Liver (tissue), 8 donors: ENCODE measurements at regions not wholly inside any gene's neighbourhood (a gene's known extent, or its start where the extent isn't known, plus 50 kb on each side); places are given as distances from the start of the nearest gene placed in this dataset.

Experiments used
- DNase-seq: peaks from one replicate; pipeline ENCODE4 v3.0.0-alpha.2; 2017; ENCODE audit warnings: low spot score
- H3K27ac ChIP-seq, 2 donors: one replicate each; pipeline ENCODE4 v1.7.0; 2013; ENCODE audit warnings: inconsistent platforms in 2 of 2, low read length in 2 of 2, control low read depth in 1 of 2, low read depth in 1 of 2, mild to moderate bottlenecking in 1 of 2
- H3K27me3 ChIP-seq, 4 donors: one replicate each; pipeline versions ENCODE4 v1.6.1 to v1.7.0; 2013; ENCODE audit warnings: low read length in 3 of 4, inconsistent platforms in 1 of 4, mild to moderate bottlenecking in 1 of 4, moderate library complexity in 1 of 4; ENCODE audit not compliant: control insufficient read depth in 4 of 4, insufficient read depth in 4 of 4
- H3K36me3 ChIP-seq, 4 donors: one replicate each; pipeline versions ENCODE4 v1.6.1 to v1.7.0; 2013; ENCODE audit warnings: low read length in 3 of 4, mild to moderate bottlenecking in 3 of 4, low read depth in 1 of 4, moderate library complexity in 1 of 4; ENCODE audit not compliant: control insufficient read depth in 4 of 4, insufficient read depth in 3 of 4
- H3K4me1 ChIP-seq, 4 donors: one replicate each; pipeline versions ENCODE4 v1.6.1 to v1.7.0; 2013; ENCODE audit warnings: low read length in 3 of 4, mild to moderate bottlenecking in 3 of 4, moderate library complexity in 1 of 4; ENCODE audit not compliant: control insufficient read depth in 4 of 4, insufficient read depth in 4 of 4
- H3K4me3 ChIP-seq, 3 donors: one replicate each; pipeline versions ENCODE4 v1.6.1 to v1.7.0; 2013; ENCODE audit warnings: low read length in 3 of 3, control low read depth in 1 of 3, low read depth in 1 of 3, mild to moderate bottlenecking in 1 of 3
- H3K9ac ChIP-seq, 2 donors: one replicate each; pipeline ENCODE4 v1.7.0; 2013; ENCODE audit warnings: low read length in 2 of 2, mild to moderate bottlenecking in 2 of 2, moderate library complexity in 2 of 2, control low read depth in 1 of 2, low read depth in 1 of 2
- H3K9me3 ChIP-seq, 4 donors: one replicate each; pipeline versions ENCODE4 v1.6.1 to v1.7.0; 2013; ENCODE audit warnings: low read length in 3 of 4; ENCODE audit not compliant: control insufficient read depth in 4 of 4
- EGR1 ChIP-seq, 2 donors: IDR thresholded peaks; 2 replicates each; pipeline ENCODE4 v1.6.1; 2016 to 2018; ENCODE audit warnings: antibody characterized with exemption in 2 of 2, low read depth in 2 of 2
- FOXA1 ChIP-seq: IDR thresholded peaks from 2 replicates; pipeline ENCODE4 v1.6.1; 2016; ENCODE audit warnings: antibody characterized with exemption
- GABPA ChIP-seq, 2 donors: IDR thresholded peaks in 1 of 2; conservative IDR thresholded peaks in 1 of 2; 2 replicates each; pipeline ENCODE4 v1.6.1; 2016; ENCODE audit warnings: antibody characterized with exemption in 2 of 2, mild to moderate bottlenecking in 1 of 2, moderate library complexity in 1 of 2
- HNF4A ChIP-seq, 2 donors: conservative IDR thresholded peaks; 2 replicates each; pipeline ENCODE4 v1.6.1; 2016; ENCODE audit warnings: antibody characterized with exemption in 2 of 2, mild to moderate bottlenecking in 2 of 2
- HNF4G ChIP-seq: IDR thresholded peaks from 2 replicates; pipeline ENCODE4 v1.6.1; 2016; ENCODE audit warnings: antibody characterized with exemption
- JUND ChIP-seq, 2 donors: IDR thresholded peaks; 2 replicates each; pipeline ENCODE4 v1.6.1; 2016; ENCODE audit warnings: antibody characterized with exemption in 2 of 2
- RAD21 ChIP-seq, 2 donors: IDR thresholded peaks; 2 replicates each; pipeline ENCODE4 v1.6.1; 2016; ENCODE audit warnings: antibody characterized with exemption in 2 of 2, mild to moderate bottlenecking in 2 of 2
- RXRA ChIP-seq, 2 donors: IDR thresholded peaks; 2 replicates each; pipeline ENCODE4 v1.6.1; 2017 to 2018; ENCODE audit warnings: antibody characterized with exemption in 2 of 2, mild to moderate bottlenecking in 1 of 2
- TAF1 ChIP-seq: conservative IDR thresholded peaks from 2 replicates; pipeline ENCODE4 v1.6.1; 2016; ENCODE audit warnings: antibody characterized with exemption, mild to moderate bottlenecking
- YY1 ChIP-seq: IDR thresholded peaks from 2 replicates; pipeline ENCODE4 v1.6.1; 2016; ENCODE audit warnings: antibody characterized with exemption, mild to moderate bottlenecking
- WGBS: extraction: QIAGEN DNeasy Blood & Tissue Kit; methylation state at CpG from one replicate; pipeline ENCODE4 v1.1.7; 2013; 5-methylcytosine and 5-hydroxymethylcytosine counted together
- TF ChIP-seq, protein P1 (sequence below): IDR thresholded peaks from 2 replicates; pipeline ENCODE4 v1.6.1; 2016; ENCODE audit warnings: antibody characterized with exemption
- TF ChIP-seq, protein P2 (sequence below): IDR thresholded peaks from 2 replicates; pipeline ENCODE4 v1.6.1; 2016; ENCODE audit warnings: antibody characterized with exemption
- TF ChIP-seq, protein P3 (sequence below): fragments of 150-350 bp; IDR thresholded peaks from 2 replicates; pipeline ENCODE4 v1.5.1; 2017; ENCODE audit warnings: improper control_type of control experiment, low read depth, low read length; ENCODE audit not compliant: missing input control
- TF ChIP-seq, protein P4 (sequence below): IDR thresholded peaks from 2 replicates; pipeline ENCODE4 v1.6.1; 2016; ENCODE audit warnings: antibody characterized with exemption
- donor health status: healthy.
- donor health status: healthy.
- donor health status: healthy.
- donor health status: healthy.
- donor health status: healthy.

DNA sequence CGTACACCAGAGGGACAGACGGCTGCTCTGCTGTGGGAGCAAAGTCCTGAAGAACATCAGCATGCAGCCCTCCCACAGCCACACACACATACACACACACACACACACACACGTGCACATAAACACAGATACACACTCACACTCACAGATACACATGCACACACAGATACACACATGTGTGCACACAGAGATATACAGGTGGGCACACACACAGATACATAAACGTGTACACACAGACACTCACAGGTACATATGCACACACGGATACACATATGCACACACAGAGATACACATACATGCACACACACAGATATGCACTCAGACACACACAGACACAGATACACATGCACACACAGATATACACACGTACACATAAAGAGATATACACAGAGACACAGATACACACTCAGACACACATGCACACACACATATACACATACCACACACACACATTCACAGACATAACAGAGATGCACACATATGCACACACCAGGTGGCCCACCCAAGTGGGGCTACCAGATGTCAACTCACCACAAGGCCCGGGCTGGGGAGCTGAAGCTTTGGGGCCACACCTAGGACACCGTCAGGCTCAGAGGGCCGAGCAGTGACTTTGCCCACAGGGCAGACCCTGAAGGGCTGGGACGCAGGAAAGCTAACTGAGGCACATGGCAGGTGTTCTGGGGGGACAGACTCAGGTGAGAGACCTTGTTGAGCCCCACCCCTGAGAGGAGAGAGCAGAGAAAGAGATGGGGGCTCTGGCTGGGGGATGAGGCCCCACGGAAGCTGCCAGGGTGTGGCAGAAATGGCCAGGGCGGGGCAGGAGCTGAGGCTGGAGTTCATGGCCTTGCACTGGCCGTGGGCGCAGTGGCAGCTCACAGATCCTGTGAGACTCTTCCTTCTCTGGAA, 148.6 kb upstream of the PPP1R26 start:
- 74% methylated on average over 14 of the region's 14 CpGs for WGBS
- no peak for DNase-seq
- H3K4me1 ChIP-seq: no peaks in the 10 kb centered on the region
- no peak overlapping the region for H3K4me3 ChIP-seq
- peaks cover 0 to 1% (median 0%) of the 10 kb centered on the region in 4 donors for H3K9me3 ChIP-seq
- no peaks in the 10 kb centered on the region for H3K36me3 ChIP-seq
- TF ChIP-seq JUND (IDR thresholded peaks at IDR 0.05): no peak
- no peak for TF ChIP-seq GABPA (IDR thresholded peaks at IDR 0.05 in 1 of 2, conservative IDR thresholded peaks at IDR 0.05 in 1 of 2)
- TF ChIP-seq, protein P1, sequence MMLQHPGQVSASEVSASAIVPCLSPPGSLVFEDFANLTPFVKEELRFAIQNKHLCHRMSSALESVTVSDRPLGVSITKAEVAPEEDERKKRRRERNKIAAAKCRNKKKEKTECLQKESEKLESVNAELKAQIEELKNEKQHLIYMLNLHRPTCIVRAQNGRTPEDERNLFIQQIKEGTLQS: no peak
- TF ChIP-seq, protein P2, sequence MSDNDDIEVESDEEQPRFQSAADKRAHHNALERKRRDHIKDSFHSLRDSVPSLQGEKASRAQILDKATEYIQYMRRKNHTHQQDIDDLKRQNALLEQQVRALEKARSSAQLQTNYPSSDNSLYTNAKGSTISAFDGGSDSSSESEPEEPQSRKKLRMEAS: no peak
- TF ChIP-seq TAF1: no peak
- TF ChIP-seq, protein P3, sequence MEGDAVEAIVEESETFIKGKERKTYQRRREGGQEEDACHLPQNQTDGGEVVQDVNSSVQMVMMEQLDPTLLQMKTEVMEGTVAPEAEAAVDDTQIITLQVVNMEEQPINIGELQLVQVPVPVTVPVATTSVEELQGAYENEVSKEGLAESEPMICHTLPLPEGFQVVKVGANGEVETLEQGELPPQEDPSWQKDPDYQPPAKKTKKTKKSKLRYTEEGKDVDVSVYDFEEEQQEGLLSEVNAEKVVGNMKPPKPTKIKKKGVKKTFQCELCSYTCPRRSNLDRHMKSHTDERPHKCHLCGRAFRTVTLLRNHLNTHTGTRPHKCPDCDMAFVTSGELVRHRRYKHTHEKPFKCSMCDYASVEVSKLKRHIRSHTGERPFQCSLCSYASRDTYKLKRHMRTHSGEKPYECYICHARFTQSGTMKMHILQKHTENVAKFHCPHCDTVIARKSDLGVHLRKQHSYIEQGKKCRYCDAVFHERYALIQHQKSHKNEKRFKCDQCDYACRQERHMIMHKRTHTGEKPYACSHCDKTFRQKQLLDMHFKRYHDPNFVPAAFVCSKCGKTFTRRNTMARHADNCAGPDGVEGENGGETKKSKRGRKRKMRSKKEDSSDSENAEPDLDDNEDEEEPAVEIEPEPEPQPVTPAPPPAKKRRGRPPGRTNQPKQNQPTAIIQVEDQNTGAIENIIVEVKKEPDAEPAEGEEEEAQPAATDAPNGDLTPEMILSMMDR: no peak
- no peak overlapping the region for H3K9ac ChIP-seq
- H3K27ac ChIP-seq: no peak overlapping the region
- no peaks in the 10 kb centered on the region for H3K27me3 ChIP-seq

DNA sequence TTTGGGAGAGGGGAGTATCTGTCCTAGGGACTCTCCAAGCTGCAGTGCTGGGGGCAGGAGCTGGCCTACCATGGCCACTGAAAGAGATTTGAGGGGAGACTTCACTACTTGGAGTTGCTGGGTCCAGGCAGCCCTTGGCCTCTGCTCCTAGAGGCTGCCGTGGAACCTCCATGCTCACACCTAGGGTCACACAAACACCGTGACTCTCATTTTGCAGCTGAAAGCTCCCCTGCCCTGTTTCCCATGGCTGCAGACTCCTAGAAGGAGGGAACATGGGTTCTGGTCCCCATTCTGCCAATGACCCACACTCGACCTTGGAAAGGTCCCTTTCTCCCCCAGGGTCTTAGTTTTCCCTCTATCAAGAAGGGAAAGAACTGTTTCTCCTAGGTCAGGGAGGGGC, 147.1 kb upstream of the PPP1R26 start:
- Histone ChIP-seq H3K9ac (no peak overlapping the region), H3K4me1 (no peaks in the 10 kb centered on the region), H3K27ac (no peak overlapping the region), H3K27me3 (no peaks in the 10 kb centered on the region), H3K9me3 (peaks cover 0 to 1% (median 0%) of the 10 kb centered on the region in 4 donors), H3K36me3 (no peaks in the 10 kb centered on the region), H3K4me3 (no peak overlapping the region)
- no peak for DNase-seq
- TF ChIP-seq, protein P3: no peak
- no peak for TF ChIP-seq EGR1 (IDR thresholded peaks at IDR 0.05; ENCODE audit: low read depth in 2 of 2)
- no peak for TF ChIP-seq RXRA (IDR thresholded peaks at IDR 0.05)
- no peak for TF ChIP-seq YY1
- 60% methylated on average over 3 of the region's 3 CpGs for WGBS

DNA sequence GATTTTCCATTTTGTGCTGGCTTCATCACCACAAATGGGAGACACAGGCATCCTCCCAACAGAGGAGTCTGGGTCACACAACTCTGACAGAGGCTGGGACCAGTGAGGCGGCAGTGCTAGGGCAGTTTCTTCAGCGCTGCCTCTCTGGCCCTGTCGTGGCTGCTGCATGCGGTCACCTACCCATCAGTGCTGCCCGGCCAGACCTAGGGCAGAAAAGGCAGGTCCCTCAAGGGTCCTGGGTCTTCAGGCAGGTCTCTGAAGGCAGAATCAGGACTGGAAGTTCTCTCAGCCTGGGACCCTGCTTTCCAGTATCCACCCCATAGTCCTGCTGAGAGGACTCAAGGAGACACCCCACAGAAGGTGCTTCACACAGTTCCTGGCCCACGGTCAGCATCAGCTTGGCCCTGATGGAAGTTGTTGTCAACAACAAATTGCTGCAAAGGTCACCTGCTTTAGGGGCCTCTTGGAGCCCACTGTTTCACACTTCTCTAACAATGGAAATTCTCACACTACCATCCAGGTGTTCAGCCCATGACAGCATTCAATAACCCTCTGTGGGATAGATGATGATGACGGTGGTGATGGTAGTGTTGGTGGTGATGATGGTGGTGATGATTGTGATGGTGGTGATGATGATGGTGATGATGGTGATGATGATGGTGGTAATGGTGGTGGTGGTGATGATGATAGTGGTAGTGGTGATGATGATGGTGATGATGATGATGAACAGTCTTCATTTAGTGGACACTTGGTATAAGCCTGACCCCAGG, 146.4 kb upstream of the PPP1R26 start:
- Histone ChIP-seq H3K4me1 (no peaks in the 10 kb centered on the region), H3K36me3 (no peaks in the 10 kb centered on the region), H3K9ac (no peak overlapping the region), H3K27ac (no peak overlapping the region), H3K4me3 (no peak overlapping the region), H3K27me3 (no peaks in the 10 kb centered on the region), H3K9me3 (no peaks in the 10 kb centered on the region)
- WGBS: 89% methylated on average over 7 of the region's 7 CpGs
- no peak for TF ChIP-seq YY1
- TF ChIP-seq HNF4G: no peak
- TF ChIP-seq, protein P2: no peak
- no peak for TF ChIP-seq RXRA (IDR thresholded peaks at IDR 0.05)
- no peak for TF ChIP-seq RAD21 (IDR thresholded peaks at IDR 0.05)
- TF ChIP-seq, protein P3: no peak
- TF ChIP-seq HNF4A (conservative IDR thresholded peaks at IDR 0.05): no peak
- TF ChIP-seq JUND (IDR thresholded peaks at IDR 0.05): no peak
- TF ChIP-seq FOXA1: no peak
- TF ChIP-seq, protein P4, sequence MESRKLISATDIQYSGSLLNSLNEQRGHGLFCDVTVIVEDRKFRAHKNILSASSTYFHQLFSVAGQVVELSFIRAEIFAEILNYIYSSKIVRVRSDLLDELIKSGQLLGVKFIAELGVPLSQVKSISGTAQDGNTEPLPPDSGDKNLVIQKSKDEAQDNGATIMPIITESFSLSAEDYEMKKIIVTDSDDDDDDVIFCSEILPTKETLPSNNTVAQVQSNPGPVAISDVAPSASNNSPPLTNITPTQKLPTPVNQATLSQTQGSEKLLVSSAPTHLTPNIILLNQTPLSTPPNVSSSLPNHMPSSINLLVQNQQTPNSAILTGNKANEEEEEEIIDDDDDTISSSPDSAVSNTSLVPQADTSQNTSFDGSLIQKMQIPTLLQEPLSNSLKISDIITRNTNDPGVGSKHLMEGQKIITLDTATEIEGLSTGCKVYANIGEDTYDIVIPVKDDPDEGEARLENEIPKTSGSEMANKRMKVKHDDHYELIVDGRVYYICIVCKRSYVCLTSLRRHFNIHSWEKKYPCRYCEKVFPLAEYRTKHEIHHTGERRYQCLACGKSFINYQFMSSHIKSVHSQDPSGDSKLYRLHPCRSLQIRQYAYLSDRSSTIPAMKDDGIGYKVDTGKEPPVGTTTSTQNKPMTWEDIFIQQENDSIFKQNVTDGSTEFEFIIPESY: no peak
- TF ChIP-seq EGR1 (IDR thresholded peaks at IDR 0.05; ENCODE audit: low read depth in 2 of 2): no peak
- no peak for DNase-seq
